WERI-Rb-1 (cell line): ENCODE measurements at regions not wholly inside any gene's neighbourhood (a gene's known extent, or its start where the extent isn't known, plus 50 kb on each side); places are given as distances from the start of the nearest gene placed in this dataset.

Experiments used
- DNase-seq: peaks from one replicate; pipeline ENCODE4 v3.0.0-alpha.2; 2020
- H3K27ac ChIP-seq: fragments of 250-450 bp; sonication (Bioruptor Pico); 2 replicates; pipeline ENCODE4 v1.5.1; 2020; ENCODE audit warnings: mild to moderate bottlenecking, moderate library complexity
- H3K27me3 ChIP-seq: fragments of 250-450 bp; sonication (Bioruptor Pico); 2 replicates; pipeline ENCODE4 v1.5.1; 2021; ENCODE audit warnings: mild to moderate bottlenecking, low read depth, moderate library complexity; ENCODE audit not compliant: insufficient read depth, severe bottlenecking
- H3K36me3 ChIP-seq: fragments of 250-450 bp; sonication (Bioruptor Pico); 2 replicates; pipeline ENCODE4 v1.5.1; 2020; ENCODE audit warnings: mild to moderate bottlenecking, moderate library complexity
- H3K4me3 ChIP-seq: 2 replicates; pipeline ENCODE4 v1.5.1; 2011; ENCODE audit warnings: low read depth, mild to moderate bottlenecking, control low read depth, low read length
- H3K9me3 ChIP-seq: fragments of 250-450 bp; sonication (Bioruptor Pico); 2 replicates; pipeline ENCODE4 v1.5.1; 2021; ENCODE audit warnings: mild to moderate bottlenecking, moderate library complexity; ENCODE audit not compliant: severe bottlenecking
- TF ChIP-seq, protein P1 (sequence below): IDR thresholded peaks from 2 replicates; pipeline ENCODE4 v1.5.1; 2011; ENCODE audit warnings: low read depth, mild to moderate bottlenecking, control low read depth, inconsistent platforms, low read length

DNA sequence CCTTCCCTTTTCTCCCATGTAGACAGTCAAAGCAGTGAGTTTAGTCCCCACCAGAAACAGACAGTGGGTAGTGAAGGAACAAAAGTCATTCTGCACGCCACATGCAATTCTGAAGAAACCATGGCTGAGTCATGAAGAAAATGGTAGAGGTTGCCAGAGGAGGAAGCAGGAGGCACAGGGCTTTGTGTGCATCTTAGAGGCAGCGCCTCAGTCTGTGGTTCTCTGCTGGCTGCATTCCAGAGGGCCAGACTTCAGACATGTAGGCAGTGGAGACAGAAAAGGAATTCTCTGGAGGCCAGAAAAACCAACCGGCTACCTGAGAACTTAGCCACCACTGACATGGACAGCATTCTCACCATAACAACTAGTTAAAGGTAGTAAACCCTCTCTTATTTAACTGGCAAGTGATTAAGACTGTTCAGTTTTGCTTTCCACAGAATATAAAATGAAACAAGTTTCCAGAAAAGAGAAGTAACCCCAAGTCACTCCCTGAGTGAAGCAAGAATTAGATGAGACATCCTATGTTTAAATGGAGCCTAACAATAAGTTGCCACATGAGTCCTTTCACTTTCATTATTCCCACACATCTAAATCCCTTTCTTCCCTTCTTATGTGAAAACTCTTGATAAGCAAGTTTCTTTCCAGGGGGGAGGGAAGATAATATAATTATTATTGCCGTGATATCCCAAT, 556.1 kb downstream of the SOX6 start:
- DNase-seq: no peak
- TF ChIP-seq, protein P1, sequence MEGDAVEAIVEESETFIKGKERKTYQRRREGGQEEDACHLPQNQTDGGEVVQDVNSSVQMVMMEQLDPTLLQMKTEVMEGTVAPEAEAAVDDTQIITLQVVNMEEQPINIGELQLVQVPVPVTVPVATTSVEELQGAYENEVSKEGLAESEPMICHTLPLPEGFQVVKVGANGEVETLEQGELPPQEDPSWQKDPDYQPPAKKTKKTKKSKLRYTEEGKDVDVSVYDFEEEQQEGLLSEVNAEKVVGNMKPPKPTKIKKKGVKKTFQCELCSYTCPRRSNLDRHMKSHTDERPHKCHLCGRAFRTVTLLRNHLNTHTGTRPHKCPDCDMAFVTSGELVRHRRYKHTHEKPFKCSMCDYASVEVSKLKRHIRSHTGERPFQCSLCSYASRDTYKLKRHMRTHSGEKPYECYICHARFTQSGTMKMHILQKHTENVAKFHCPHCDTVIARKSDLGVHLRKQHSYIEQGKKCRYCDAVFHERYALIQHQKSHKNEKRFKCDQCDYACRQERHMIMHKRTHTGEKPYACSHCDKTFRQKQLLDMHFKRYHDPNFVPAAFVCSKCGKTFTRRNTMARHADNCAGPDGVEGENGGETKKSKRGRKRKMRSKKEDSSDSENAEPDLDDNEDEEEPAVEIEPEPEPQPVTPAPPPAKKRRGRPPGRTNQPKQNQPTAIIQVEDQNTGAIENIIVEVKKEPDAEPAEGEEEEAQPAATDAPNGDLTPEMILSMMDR: no peak
- H3K27ac ChIP-seq: no peak overlapping the region
- peaks cover 3% of the 10 kb centered on the region for H3K27me3 ChIP-seq
- H3K36me3 ChIP-seq: no peaks in the 10 kb centered on the region
- no peaks in the 10 kb centered on the region for H3K9me3 ChIP-seq
- H3K4me3 ChIP-seq: no peak overlapping the region

DNA sequence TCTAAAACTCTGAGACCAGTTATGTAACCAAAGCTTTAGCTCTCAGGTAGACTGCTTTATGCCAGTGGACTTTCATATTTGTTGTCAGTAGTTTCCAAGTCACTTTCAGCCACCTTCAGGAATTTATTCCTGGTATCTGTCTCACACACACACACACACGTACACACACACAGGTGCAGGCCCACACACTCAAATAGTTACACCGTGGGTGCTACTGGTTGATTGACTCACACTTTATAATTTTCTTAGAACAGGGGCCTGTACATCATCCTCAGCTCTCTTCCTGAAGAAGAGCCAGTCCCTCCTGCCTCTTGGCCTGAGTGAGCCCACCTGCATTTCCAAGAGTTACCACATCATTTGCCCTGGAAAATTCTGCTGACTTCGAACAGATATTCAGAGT, 555.2 kb downstream of the SOX6 start:
- H3K27ac ChIP-seq: no peak overlapping the region
- DNase-seq: no peak
- no peak overlapping the region for H3K4me3 ChIP-seq
- no peaks in the 10 kb centered on the region for H3K36me3 ChIP-seq
- peaks cover 3% of the 10 kb centered on the region for H3K27me3 ChIP-seq
- no peaks in the 10 kb centered on the region for H3K9me3 ChIP-seq
- TF ChIP-seq, protein P1: no peak

DNA sequence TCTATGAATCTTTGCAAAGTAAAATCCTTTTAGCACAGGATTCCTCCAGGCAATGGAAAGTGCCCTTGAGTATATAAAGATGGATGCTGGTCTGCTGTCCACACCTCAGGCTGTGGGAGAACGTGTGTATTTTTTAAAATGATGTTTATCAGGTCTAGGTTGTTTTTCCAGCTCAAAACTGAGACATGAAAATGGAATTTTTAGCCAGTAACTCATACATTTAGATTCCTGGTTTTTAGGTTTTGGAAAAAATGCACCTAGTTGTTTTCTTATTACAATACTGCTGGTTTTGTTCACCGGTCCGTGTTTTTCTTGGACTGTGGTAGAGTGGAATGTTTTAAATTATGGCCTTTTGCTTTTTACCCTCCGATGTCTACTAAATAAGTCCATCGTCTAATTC, 554.7 kb downstream of the SOX6 start:
- Histone ChIP-seq H3K36me3 (no peaks in the 10 kb centered on the region), H3K27ac (no peak overlapping the region), H3K27me3 (peaks cover 3% of the 10 kb centered on the region), H3K9me3 (no peaks in the 10 kb centered on the region), H3K4me3 (no peak overlapping the region)
- no peak for DNase-seq
- TF ChIP-seq, protein P1: no peak

GRCh38 chr11:15805726-15806125, 550.6 kb downstream of the SOX6 start:
- DNase-seq: no peak
- Histone ChIP-seq H3K36me3 (no peaks in the 10 kb centered on the region), H3K27ac (no peak overlapping the region), H3K27me3 (peaks cover 3% of the 10 kb centered on the region), H3K4me3 (no peak overlapping the region), H3K9me3 (no peaks in the 10 kb centered on the region)
- TF ChIP-seq, protein P1: no peak

GRCh38 chr11:15806217-15806616, 550.1 kb downstream of the SOX6 start:
- H3K4me3 ChIP-seq: no peak overlapping the region
- no peaks in the 10 kb centered on the region for H3K36me3 ChIP-seq
- H3K27me3 ChIP-seq: peaks cover 3% of the 10 kb centered on the region
- H3K9me3 ChIP-seq: no peaks in the 10 kb centered on the region
- TF ChIP-seq, protein P1: no peak
- no peak for DNase-seq
- no peak overlapping the region for H3K27ac ChIP-seq

DNA sequence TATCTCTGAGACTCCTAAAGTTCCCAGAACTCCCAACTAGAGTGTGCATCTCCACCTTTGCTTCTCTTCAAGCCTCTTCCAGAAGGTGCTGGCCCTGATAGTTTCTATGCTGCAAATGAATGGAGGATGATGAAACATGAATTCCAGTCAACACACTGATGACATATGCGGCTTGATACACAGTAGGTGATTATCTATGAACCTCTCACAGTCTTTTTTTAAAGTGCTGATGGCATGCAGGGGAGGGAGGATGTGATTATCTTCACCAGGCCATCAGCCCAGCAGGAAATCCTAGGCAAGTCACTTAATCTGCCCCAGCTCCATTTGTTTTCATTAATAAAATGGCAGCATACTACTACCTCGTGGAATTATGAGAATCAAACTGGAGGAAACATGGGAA, 548.5 kb downstream of the SOX6 start:
- TF ChIP-seq, protein P1: no peak
- no peaks in the 10 kb centered on the region for H3K9me3 ChIP-seq
- H3K27ac ChIP-seq: no peak overlapping the region
- no peaks in the 10 kb centered on the region for H3K36me3 ChIP-seq
- H3K4me3 ChIP-seq: no peak overlapping the region
- no peak for DNase-seq
- no peaks in the 10 kb centered on the region for H3K27me3 ChIP-seq
